ENCODE measurements at regions not wholly inside any gene's neighbourhood (a gene's known extent, or its start where the extent isn't known, plus 50 kb on each side); places are given as distances from the start of the nearest gene placed in this dataset.
A peak's percentile ranks its signal among the peaks of the same experiment; 100 is the strongest.

- no peak for DNase-seq
- intact Hi-C loops (cut with DNase I): no loop called here
These were observed 52.9 kb upstream of the SSBP3 start for GRCh38 chr1:54459140-54459539.

GRCh38 chr1:54456921-54457529 lies 50.8 kb upstream of the SSBP3 start:
- intact Hi-C loops (cut with DNase I): no loop called here
- no peak for DNase-seq

GRCh38 chr1:54456361-54456760 lies 50.2 kb upstream of the SSBP3 start:
- peak in 1 of 42 donors; percentile 3 for DNase-seq

More at GRCh38 chr1:54456361-54456760, 50.2 kb upstream of the SSBP3 start:
- intact Hi-C loops (cut with DNase I): no loop called here
